ENCODE measurements at regions not wholly inside any gene's neighbourhood (a gene's known extent, or its start where the extent isn't known, plus 50 kb on each side); places are given as distances from the start of the nearest gene placed in this dataset.
A peak's percentile ranks its signal among the peaks of the same experiment; 100 is the strongest.

- TF ChIP-seq, protein P1, sequence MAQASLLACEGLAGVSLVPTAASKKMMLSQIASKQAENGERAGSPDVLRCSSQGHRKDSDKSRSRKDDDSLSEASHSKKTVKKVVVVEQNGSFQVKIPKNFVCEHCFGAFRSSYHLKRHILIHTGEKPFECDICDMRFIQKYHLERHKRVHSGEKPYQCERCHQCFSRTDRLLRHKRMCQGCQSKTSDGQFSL (CRISPR knock-in tag; IDR thresholded peaks at IDR 0.05), result 0 out of 2 replicates have a peak, but pooled peaks have one; percentile 35
- TF ChIP-seq, protein P1 (tag; IDR thresholded peaks at IDR 0.05), result no peak
- TF ChIP-seq MCM3 (IDR thresholded peaks at IDR 0.05), result no peak
- TF ChIP-seq TEAD2 (tag; IDR thresholded peaks at IDR 0.05), result no peak
- no peak for TF ChIP-seq SMARCE1 (IDR thresholded peaks at IDR 0.05)
- TF ChIP-seq, protein P2, sequence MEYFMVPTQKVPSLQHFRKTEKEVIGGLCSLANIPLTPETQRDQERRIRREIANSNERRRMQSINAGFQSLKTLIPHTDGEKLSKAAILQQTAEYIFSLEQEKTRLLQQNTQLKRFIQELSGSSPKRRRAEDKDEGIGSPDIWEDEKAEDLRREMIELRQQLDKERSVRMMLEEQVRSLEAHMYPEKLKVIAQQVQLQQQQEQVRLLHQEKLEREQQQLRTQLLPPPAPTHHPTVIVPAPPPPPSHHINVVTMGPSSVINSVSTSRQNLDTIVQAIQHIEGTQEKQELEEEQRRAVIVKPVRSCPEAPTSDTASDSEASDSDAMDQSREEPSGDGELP (CRISPR knock-in tag; IDR thresholded peaks at IDR 0.05; ENCODE audit: borderline replicate concordance), result no peak
- TF ChIP-seq ZBED1 (IDR thresholded peaks at IDR 0.05), result no peak
- TF ChIP-seq SIRT6 (IDR thresholded peaks at IDR 0.05; ENCODE audit: low read depth, low read length), result no peak
- TF ChIP-seq, protein P3, sequence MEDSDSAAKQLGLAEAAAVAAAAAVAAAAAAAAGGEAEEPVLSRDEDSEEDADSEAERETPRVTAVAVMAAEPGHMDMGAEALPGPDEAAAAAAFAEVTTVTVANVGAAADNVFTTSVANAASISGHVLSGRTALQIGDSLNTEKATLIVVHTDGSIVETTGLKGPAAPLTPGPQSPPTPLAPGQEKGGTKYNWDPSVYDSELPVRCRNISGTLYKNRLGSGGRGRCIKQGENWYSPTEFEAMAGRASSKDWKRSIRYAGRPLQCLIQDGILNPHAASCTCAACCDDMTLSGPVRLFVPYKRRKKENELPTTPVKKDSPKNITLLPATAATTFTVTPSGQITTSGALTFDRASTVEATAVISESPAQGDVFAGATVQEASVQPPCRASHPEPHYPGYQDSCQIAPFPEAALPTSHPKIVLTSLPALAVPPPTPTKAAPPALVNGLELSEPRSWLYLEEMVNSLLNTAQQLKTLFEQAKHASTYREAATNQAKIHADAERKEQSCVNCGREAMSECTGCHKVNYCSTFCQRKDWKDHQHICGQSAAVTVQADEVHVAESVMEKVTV (CRISPR knock-in tag; IDR thresholded peaks at IDR 0.05), result peak; percentile 25; the same call in 1 of the 2 replicates
- no peak for TF ChIP-seq AFF4 (CRISPR knock-in tag; IDR thresholded peaks at IDR 0.05)
- no peak for TF ChIP-seq E2F8 (IDR thresholded peaks at IDR 0.05; ENCODE audit: low read depth, partially characterized antibody)
- TF ChIP-seq ZNF77 (CRISPR knock-in tag; IDR thresholded peaks at IDR 0.05), result no peak
- TF ChIP-seq, protein P4, sequence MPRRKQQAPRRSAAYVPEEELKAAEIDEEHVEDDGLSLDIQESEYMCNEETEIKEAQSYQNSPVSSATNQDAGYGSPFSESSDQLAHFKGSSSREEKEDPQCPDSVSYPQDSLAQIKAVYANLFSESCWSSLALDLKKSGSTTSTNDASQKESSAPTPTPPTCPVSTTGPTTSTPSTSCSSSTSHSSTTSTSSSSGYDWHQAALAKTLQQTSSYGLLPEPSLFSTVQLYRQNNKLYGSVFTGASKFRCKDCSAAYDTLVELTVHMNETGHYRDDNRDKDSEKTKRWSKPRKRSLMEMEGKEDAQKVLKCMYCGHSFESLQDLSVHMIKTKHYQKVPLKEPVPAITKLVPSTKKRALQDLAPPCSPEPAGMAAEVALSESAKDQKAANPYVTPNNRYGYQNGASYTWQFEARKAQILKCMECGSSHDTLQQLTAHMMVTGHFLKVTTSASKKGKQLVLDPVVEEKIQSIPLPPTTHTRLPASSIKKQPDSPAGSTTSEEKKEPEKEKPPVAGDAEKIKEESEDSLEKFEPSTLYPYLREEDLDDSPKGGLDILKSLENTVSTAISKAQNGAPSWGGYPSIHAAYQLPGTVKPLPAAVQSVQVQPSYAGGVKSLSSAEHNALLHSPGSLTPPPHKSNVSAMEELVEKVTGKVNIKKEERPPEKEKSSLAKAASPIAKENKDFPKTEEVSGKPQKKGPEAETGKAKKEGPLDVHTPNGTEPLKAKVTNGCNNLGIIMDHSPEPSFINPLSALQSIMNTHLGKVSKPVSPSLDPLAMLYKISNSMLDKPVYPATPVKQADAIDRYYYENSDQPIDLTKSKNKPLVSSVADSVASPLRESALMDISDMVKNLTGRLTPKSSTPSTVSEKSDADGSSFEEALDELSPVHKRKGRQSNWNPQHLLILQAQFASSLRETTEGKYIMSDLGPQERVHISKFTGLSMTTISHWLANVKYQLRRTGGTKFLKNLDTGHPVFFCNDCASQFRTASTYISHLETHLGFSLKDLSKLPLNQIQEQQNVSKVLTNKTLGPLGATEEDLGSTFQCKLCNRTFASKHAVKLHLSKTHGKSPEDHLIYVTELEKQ (CRISPR knock-in tag; IDR thresholded peaks at IDR 0.05), result no peak
These were observed 132.7 kb upstream of the APC start (continued) for GRCh38 chr5:112604732-112605630.
